Natural killer cell treated with Interleukin-12 subunit alpha and Interleukin-12 subunit beta and Interleukin-15 and Interleukin-18, amount 100 ng/mL, for 72 hours (primary cell): ENCODE measurements at regions not wholly inside any gene's neighbourhood (a gene's known extent, or its start where the extent isn't known, plus 50 kb on each side); places are given as distances from the start of the nearest gene placed in this dataset.
"Not testable (repeated sequence)": the region's sequence is repeated elsewhere in the genome, so short reads cannot be mapped to it uniquely, and the experiment has no call there.

Source experiments
- ATAC-seq, 2 donors: fragments of 150-1000 bp; cut with Tn5 transposase in 1 of 2; sonication (Bioruptor Pico), chemical (Tn5 transposase) in 1 of 2; 2 replicates each; pipeline ENCODE4 v1.10.0; 2021
- DNase-seq: peaks from one replicate; pipeline ENCODE4 v3.0.0; 2022; ENCODE audit warnings: low spot score
- H3K27ac Mint-ChIP-seq, 2 donors: 1 replicate in 1 of 2; 2 replicates in 1 of 2; pipeline ENCODE4 v1.8.0; 2022; ENCODE audit warnings: mixed read lengths in 2 of 2, mild to moderate bottlenecking in 1 of 2, moderate library complexity in 1 of 2
- H3K27me3 Mint-ChIP-seq, 2 donors: 1 replicate in 1 of 2; 2 replicates in 1 of 2; pipeline ENCODE4 v1.8.0; 2022; ENCODE audit warnings: mixed read lengths in 2 of 2
- H3K36me3 Mint-ChIP-seq: one replicate; pipeline ENCODE4 v1.8.0; 2022; ENCODE audit warnings: mixed read lengths
- H3K4me1 Mint-ChIP-seq, 2 donors: 1 replicate in 1 of 2; 2 replicates in 1 of 2; pipeline ENCODE4 v1.8.0; 2022; ENCODE audit warnings: low read depth in 2 of 2, mixed read lengths in 2 of 2, mild to moderate bottlenecking in 1 of 2
- H3K4me3 Mint-ChIP-seq: one replicate; pipeline ENCODE4 v1.8.0; 2022; ENCODE audit warnings: mixed read lengths
- H3K9me3 Mint-ChIP-seq: 2 replicates; pipeline ENCODE4 v1.8.0; 2022; ENCODE audit warnings: mixed read lengths

DNA sequence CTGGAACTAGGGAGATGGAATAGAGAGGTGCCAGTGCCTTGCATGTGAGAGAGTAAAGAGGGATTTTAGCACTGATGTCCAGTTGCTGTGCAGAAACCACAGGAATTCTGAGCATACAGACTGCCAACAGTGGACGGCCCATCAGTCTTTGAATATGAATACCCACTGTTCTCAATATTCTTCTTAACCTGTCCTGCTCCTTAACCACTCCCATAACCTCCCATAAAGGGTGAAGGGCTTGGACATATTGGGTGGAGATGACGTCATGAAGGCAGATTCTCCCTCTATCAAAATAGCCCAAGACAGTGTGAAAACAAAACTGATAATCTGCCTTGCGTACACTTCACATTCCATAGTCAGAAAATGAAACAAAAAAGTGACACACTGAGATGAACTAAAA lies 1313.7 kb upstream of the PABPC4L start:
- Mint-ChIP-seq H3K27me3 (no peaks in the 10 kb centered on the region), H3K27ac (no peak overlapping the region), H3K36me3 (no peaks in the 10 kb centered on the region), H3K4me1 (no peaks in the 10 kb centered on the region), H3K9me3 (peaks cover 9% of the 10 kb centered on the region), H3K4me3 (no peak overlapping the region)
- ATAC-seq (no peak), DNase-seq (no peak)

DNA sequence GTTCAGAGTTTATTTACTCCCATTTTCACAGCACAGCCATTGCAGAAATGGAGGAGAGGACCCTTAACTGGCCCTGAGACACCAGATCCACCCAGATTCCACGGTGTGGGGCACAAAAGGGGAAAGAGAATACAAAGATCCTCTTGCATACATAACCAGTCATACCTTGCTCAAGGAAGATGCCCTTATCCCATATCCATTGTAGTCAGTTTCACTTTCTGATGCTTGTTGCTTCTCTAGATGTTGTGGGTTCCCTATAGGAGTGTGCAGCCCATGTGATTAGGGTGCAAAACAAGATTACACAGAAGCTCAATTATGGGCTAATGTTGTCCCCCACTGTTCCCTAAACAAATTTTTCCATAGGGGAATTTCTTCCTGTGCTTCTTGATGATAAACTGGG lies 1309.0 kb upstream of the PABPC4L start:
- Mint-ChIP-seq H3K4me1 (no peaks in the 10 kb centered on the region), H3K27ac (no peak overlapping the region), H3K27me3 (no peaks in the 10 kb centered on the region), H3K36me3 (no peaks in the 10 kb centered on the region), H3K9me3 (peaks cover 4% of the 10 kb centered on the region), H3K4me3 (no peak overlapping the region)
- ATAC-seq = no peak
- DNase-seq = no peak

DNA sequence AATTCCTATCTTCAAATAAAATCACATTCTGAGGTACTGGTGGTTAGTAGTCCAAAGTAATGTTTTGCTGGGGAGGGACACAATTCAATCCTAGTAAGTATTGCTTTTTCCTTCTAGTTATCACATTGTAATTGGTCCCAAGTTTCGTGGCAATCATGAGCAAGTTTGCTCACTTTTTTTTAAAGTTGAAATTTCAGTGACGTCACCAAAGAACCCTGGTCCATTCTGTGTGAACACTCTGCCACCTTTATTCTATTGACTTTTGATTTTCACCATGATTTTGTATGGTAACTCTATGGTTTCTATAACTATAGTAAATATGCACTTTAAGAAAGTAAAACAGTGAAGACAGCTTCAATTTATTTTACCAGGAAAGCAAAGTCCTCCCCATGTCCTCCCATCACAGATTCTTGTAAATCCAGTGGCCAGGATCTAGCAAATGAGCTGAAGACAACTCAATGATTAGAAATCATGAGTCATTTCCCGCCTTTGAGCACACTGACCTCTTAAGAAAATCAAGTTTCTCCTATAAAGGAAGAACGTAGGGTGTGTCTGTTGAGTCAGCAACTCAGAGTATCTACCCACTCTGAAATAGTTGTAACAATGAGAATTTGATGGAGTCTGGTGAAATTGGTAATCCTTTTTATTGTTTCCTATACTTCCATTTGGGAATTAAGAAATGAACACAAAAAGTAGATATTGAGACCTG lies 1306.6 kb upstream of the PABPC4L start:
- no peaks in the 10 kb centered on the region for H3K4me1 Mint-ChIP-seq
- H3K4me3 Mint-ChIP-seq = no peak overlapping the region
- H3K27me3 Mint-ChIP-seq = no peaks in the 10 kb centered on the region
- peaks cover 4% of the 10 kb centered on the region for H3K9me3 Mint-ChIP-seq
- no peak for ATAC-seq
- no peak for DNase-seq
- no peaks in the 10 kb centered on the region for H3K36me3 Mint-ChIP-seq
- H3K27ac Mint-ChIP-seq = no peak overlapping the region

DNA sequence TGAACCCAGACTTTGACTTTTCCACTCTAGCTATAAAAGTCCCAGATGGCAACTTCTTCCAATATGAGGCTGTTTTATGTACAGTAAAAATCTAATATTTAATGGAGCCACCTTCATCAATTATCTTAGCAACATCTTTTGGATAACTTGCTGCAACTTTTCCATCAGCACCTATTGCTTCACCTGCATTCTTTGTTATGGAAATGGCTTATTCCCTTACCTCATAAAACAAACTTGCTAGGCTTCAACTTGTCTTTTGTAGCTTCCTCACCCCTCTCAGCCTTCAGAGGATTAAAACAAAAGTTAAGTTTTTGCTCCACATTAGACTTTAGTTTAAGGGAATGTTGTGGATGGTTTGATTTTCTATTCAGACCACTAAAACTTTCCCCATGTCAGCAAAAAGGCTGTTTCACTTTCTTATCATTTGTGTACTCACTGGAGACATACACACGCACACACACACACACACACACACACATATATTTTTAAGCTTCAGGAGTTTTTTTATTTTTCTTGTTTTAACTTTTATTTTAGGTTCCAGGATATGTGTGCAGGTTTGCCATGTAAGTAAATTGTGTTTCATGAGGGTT lies 1296.1 kb upstream of the PABPC4L start:
- DNase-seq (no peak), ATAC-seq (no peak)
- H3K36me3 Mint-ChIP-seq = no peaks in the 10 kb centered on the region
- peaks cover 12% of the 10 kb centered on the region for H3K9me3 Mint-ChIP-seq
- no peaks in the 10 kb centered on the region for H3K27me3 Mint-ChIP-seq
- no peak overlapping the region for H3K4me3 Mint-ChIP-seq
- no peaks in the 10 kb centered on the region for H3K4me1 Mint-ChIP-seq
- H3K27ac Mint-ChIP-seq = no peak overlapping the region

DNA sequence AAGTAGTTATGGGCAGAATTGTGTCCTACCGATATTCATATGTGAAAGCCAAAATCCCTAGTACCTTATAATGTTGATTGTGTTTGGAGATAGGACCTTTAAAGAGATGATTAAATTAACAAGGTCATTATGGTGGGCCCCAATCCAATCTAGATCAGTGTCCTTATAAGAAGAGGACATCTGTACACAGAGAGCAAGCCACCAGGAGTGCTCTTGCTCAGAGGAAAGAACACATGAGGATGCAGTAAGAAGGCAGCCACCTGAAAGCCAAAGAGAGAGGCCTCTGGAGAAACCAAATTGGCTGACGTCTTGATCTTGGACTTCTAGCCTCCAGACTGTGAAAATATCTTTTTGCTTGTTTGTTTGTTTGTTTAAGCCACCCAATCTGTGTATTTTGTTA lies 1290.8 kb upstream of the PABPC4L start:
- H3K4me1 Mint-ChIP-seq = no peaks in the 10 kb centered on the region
- DNase-seq (no peak), ATAC-seq (no peak)
- no peak overlapping the region for H3K27ac Mint-ChIP-seq
- peaks cover 4% of the 10 kb centered on the region for H3K9me3 Mint-ChIP-seq
- H3K36me3 Mint-ChIP-seq = no peaks in the 10 kb centered on the region
- H3K4me3 Mint-ChIP-seq = no peak overlapping the region
- no peaks in the 10 kb centered on the region for H3K27me3 Mint-ChIP-seq

DNA sequence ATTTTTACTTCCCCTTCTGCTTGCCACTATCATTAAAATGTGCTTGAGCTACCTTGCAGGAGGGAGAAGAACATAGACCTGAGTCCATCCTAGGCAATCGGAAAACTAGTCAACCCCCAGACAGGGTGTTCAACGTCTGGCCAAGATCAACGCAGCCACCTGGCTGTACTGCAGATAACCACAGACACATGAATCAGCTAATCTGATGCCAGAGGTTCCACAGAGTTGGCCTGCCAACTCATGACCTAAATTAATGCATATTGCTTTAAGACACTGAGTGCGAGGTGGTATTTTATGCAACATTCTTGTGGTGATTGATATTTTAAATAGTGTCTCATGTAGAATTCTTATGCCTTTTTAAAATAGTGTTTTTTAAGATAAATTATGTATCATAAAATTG lies 1283.8 kb upstream of the PABPC4L start:
- DNase-seq = no peak
- H3K36me3 Mint-ChIP-seq = no peaks in the 10 kb centered on the region
- ATAC-seq = no peak
- no peaks in the 10 kb centered on the region for H3K27me3 Mint-ChIP-seq
- H3K4me3 Mint-ChIP-seq = no peak overlapping the region
- H3K27ac Mint-ChIP-seq = no peak overlapping the region
- H3K9me3 Mint-ChIP-seq = peaks cover 2% of the 10 kb centered on the region
- H3K4me1 Mint-ChIP-seq = no peaks in the 10 kb centered on the region

DNA sequence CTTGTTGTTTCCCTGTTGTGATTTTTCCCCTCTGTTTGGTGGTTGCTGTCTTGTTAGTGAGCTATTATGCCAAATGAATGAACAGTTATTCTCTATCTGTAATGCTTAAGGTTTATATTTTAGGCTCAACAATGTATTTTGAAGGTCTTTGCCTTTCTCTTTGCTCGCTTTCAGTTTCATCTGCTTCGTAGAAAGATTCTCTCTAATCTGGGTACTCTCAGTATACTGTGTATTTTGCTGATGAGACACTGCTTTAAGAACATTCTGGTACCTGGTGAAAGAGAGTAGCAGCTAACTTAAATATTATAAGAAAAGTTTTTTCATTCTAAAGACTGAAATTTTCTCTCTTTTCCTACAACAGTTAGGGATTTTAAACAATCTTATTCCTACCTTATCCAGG lies 1274.7 kb upstream of the PABPC4L start:
- DNase-seq = no peak
- H3K4me1 Mint-ChIP-seq = no peaks in the 10 kb centered on the region
- peaks cover 17% of the 10 kb centered on the region for H3K9me3 Mint-ChIP-seq
- no peak for ATAC-seq
- H3K4me3 Mint-ChIP-seq = no peak overlapping the region
- no peak overlapping the region for H3K27ac Mint-ChIP-seq
- peaks cover 4% of the 10 kb centered on the region for H3K36me3 Mint-ChIP-seq
- H3K27me3 Mint-ChIP-seq = no peaks in the 10 kb centered on the region

DNA sequence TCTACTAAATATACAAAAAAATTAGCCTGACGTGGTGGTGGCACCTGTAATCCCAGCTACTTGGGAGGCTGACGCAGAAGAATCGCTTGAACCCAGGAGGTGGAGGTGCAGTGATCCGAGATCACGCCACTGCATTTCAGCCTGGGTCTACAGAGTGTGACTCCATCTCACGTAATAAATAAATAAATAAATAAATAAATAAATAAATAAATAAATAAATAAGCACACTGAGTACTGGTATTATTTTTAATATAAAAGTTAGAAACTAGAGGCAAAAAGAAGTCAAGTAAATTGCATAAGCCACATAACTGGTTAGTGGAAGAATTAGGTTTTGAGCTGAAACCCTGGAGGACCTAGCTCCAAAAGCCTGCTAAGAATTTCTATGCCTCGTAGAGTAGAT lies 1262.7 kb upstream of the PABPC4L start:
- no peaks in the 10 kb centered on the region for H3K36me3 Mint-ChIP-seq

DNA sequence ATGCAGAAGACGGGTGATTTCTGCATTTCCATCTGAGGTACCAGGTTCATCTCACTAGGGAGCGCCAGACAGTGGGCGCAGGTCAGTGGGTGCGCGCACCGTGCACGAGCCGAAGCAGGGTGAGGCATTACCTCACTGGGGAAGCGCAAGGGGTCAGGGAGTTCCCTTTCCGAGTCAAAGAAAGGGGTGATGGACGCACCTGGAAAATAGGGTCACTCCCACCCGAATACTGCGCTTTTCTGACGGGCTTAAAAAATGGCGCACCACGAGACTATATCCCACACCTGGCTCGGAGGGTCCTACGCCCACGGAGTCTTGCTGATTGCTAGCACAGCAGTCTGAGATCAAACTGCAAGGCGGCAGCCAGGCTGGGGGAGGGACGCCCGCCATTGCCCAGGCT lies 1246.0 kb upstream of the PABPC4L start:
- not testable (repeated sequence) for H3K4me3 Mint-ChIP-seq, H3K9me3 Mint-ChIP-seq, DNase-seq, ATAC-seq, H3K27ac Mint-ChIP-seq, H3K4me1 Mint-ChIP-seq, H3K27me3 Mint-ChIP-seq, H3K36me3 Mint-ChIP-seq

More for the DNA sequence above, 1262.7 kb upstream of the PABPC4L start:
- no peak overlapping the region for H3K4me3 Mint-ChIP-seq
- peaks cover 4% of the 10 kb centered on the region for H3K9me3 Mint-ChIP-seq
- no peak overlapping the region for H3K27ac Mint-ChIP-seq
- H3K27me3 Mint-ChIP-seq = no peaks in the 10 kb centered on the region
- ATAC-seq = no peak
- no peaks in the 10 kb centered on the region for H3K4me1 Mint-ChIP-seq
- DNase-seq = no peak

DNA sequence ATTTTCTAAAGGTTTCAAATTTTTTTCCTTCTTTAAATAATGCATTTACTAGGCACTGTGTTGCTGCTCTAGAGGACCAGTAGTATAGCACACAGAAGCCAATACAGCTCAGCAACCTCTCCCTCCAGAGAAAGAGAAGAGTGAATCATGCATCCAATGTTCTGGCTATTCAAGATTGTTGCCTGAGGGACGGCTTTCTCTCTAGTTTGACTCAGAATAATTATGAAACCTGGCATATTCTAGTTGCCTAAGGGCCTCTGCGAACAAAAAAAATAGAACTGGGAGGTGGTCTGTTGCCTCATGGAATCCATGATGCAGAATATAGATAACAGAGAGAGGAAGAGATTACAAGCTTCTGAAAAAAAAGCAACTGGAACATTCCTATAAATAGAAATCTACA lies 1233.3 kb upstream of the PABPC4L start:
- Mint-ChIP-seq H3K9me3 (peaks cover 25% of the 10 kb centered on the region), H3K27ac (no peak overlapping the region), H3K36me3 (no peaks in the 10 kb centered on the region), H3K4me3 (no peak overlapping the region), H3K27me3 (no peaks in the 10 kb centered on the region), H3K4me1 (no peaks in the 10 kb centered on the region)
- DNase-seq (no peak), ATAC-seq (no peak)

DNA sequence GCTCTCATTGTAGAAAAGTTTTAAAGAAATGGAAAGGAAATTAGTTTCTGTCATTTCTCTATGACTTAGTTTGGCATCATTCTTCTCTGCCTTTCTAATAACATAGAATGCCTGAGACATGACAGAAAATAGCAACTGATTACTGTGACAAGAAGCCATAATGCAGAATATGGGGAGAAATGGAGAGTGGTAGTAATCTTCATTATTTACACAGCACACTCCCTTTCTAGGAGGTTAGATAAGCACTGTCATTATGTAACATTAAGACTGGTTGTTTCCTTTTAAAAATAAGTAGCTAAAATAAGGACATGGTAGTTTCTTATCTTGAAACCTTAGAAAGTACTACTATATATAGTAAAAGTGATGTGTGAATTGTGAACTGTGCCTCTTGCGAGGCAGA lies 1227.9 kb upstream of the PABPC4L start:
- peaks cover 11% of the 10 kb centered on the region for H3K9me3 Mint-ChIP-seq
- no peaks in the 10 kb centered on the region for H3K27me3 Mint-ChIP-seq
- ATAC-seq (no peak), DNase-seq (no peak)
- no peak overlapping the region for H3K27ac Mint-ChIP-seq
- no peak overlapping the region for H3K4me3 Mint-ChIP-seq
- H3K36me3 Mint-ChIP-seq = no peaks in the 10 kb centered on the region
- H3K4me1 Mint-ChIP-seq = no peaks in the 10 kb centered on the region

DNA sequence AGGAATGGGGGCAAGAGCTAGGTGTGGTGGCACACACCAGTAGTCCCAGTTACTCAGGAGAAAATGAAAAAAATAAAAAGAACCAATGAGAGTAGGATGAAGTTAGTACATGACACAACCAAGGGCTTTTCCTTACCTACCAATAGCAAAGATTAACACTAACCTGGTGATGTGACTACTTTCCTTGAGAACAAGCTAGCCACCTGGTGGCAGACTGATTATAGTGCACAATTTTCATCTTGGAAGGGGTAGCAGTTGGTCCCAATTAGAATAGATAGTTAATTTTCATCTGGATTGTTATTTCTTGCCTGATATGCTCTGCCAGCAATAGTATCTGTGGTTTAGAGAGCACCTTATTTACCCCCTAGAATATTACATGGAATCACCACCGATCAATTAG lies 1216.8 kb upstream of the PABPC4L start:
- Mint-ChIP-seq H3K4me3 (no peak overlapping the region), H3K36me3 (no peaks in the 10 kb centered on the region), H3K27me3 (no peaks in the 10 kb centered on the region), H3K4me1 (no peaks in the 10 kb centered on the region), H3K9me3 (peaks cover 5% of the 10 kb centered on the region), H3K27ac (no peak overlapping the region)
- no peak for DNase-seq
- ATAC-seq = no peak

DNA sequence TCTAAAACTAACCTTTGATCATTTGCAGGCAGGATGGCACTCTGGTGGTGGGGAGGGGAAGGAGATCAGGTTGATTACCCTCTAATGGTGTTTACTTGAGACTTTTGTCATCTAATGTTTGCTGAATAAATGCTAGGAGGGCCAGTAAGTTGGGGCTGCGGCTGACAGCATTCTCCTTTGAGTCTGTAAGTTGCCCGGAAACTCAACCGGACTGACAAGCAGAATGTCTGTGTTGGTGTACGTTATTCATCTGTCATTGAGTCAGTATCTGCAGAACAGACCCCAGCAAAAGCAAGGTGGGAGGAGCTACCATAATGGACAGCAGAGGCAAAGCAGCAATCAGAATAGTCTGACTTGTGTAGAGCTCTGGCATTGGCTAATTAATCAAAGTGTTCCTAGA lies 1210.6 kb upstream of the PABPC4L start:
- H3K4me3 Mint-ChIP-seq = no peak overlapping the region
- H3K36me3 Mint-ChIP-seq = no peaks in the 10 kb centered on the region
- DNase-seq (no peak), ATAC-seq (no peak)
- no peaks in the 10 kb centered on the region for H3K27me3 Mint-ChIP-seq
- peaks cover 11% of the 10 kb centered on the region for H3K9me3 Mint-ChIP-seq
- no peak overlapping the region for H3K27ac Mint-ChIP-seq
- H3K4me1 Mint-ChIP-seq = no peaks in the 10 kb centered on the region

DNA sequence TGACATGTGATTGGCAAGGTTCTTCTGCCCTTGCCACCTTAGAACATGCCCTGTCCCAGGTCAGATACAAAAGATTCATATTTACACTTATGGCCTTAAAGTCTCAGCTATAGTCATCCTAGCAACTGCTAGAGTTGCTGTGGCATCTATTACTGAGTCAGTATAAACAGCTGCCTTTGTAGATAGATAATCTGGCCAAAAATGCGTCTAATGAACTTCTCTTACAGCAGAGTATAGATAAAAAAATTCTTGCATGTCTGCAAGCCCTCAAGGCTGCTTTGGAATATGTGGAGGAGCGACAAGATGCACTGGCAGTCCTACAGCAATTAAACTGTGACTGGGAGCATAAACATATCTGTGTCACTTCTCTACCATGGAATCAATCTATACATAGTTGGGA lies 1209.7 kb upstream of the PABPC4L start:
- no peak for ATAC-seq
- Mint-ChIP-seq H3K9me3 (peaks cover 11% of the 10 kb centered on the region), H3K4me3 (no peak overlapping the region), H3K4me1 (no peaks in the 10 kb centered on the region), H3K27ac (no peak overlapping the region), H3K36me3 (no peaks in the 10 kb centered on the region), H3K27me3 (no peaks in the 10 kb centered on the region)
- DNase-seq = no peak

DNA sequence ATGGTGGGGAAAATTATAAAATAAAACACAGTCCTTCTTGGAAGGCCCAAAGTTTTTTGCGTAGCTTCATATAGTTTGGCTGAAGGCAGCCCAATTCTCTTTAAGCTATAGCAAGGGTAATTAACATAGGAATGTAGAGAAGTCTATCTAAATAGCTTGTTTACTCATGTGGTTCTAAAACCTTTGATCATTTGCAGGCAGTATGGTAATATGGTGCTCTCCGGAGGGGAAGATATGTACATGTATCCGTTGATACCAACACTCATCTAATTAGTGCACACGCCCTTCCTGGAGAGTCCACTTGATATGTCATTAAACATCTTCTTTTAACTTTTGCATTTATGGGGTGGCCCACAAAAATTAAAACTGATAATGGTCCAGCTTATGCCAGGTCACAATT lies 1207.7 kb upstream of the PABPC4L start:
- H3K36me3 Mint-ChIP-seq, H3K27ac Mint-ChIP-seq, DNase-seq, H3K27me3 Mint-ChIP-seq, H3K4me3 Mint-ChIP-seq, H3K4me1 Mint-ChIP-seq, ATAC-seq: not testable (repeated sequence)
- H3K9me3 Mint-ChIP-seq = peaks cover 11% of the 10 kb centered on the region
